Panc1 (cell line): ENCODE measurements at regions not wholly inside any gene's neighbourhood (a gene's known extent, or its start where the extent isn't known, plus 50 kb on each side); places are given as distances from the start of the nearest gene placed in this dataset.

Source experiments
- CTCF ChIP-seq: fragments of 450-650 bp; IDR thresholded peaks from 2 replicates; pipeline ENCODE4 v1.5.1; 2017; ENCODE audit warnings: mild to moderate bottlenecking
- POLR2AphosphoS5 ChIP-seq: IDR thresholded peaks from 2 replicates; pipeline ENCODE4 v1.6.1; 2012; ENCODE audit warnings: mild to moderate bottlenecking, low read depth, low read length, moderate library complexity
- REST ChIP-seq, 2 experiments: IDR thresholded peaks; 2 replicates each; pipeline ENCODE4 v1.6.1; 2011 to 2012; ENCODE audit warnings: low read depth in 2 of 2, control low read depth in 1 of 2, low read length in 1 of 2, mild to moderate bottlenecking in 1 of 2, moderate library complexity in 1 of 2; ENCODE audit not compliant: insufficient read depth in 1 of 2

- TF ChIP-seq CTCF: no peak
- TF ChIP-seq POLR2AphosphoS5: no peak
- TF ChIP-seq REST (IDR thresholded peaks at IDR 0.05; ENCODE audit: insufficient read depth in 1 of 2, low read depth in 2 of 2, low read length in 1 of 2): no peak
Measured at GRCh38 chr12:30304528-30304927, 391.1 kb downstream of the IPO8 start.
